HUES48 (cell line): ENCODE measurements at regions not wholly inside any gene's neighbourhood (a gene's known extent, or its start where the extent isn't known, plus 50 kb on each side); places are given as distances from the start of the nearest gene placed in this dataset.
"Not testable (repeated sequence)": the region's sequence is repeated elsewhere in the genome, so short reads cannot be mapped to it uniquely, and the experiment has no call there.

Source experiments
- H3K27ac ChIP-seq: one replicate; pipeline ENCODE4 v1.7.0; 2013; ENCODE audit warnings: low read depth, low read length, inconsistent platforms
- H3K27me3 ChIP-seq: 2 replicates; pipeline ENCODE4 v1.6.1; 2013; ENCODE audit warnings: mild to moderate bottlenecking, low read length; ENCODE audit not compliant: control insufficient read depth, insufficient read depth
- H3K36me3 ChIP-seq: 2 replicates; pipeline ENCODE4 v1.6.1; 2013; ENCODE audit warnings: low read length; ENCODE audit not compliant: control insufficient read depth, insufficient read depth
- H3K4me1 ChIP-seq: 2 replicates; pipeline ENCODE4 v1.6.1; 2013; ENCODE audit warnings: mild to moderate bottlenecking, low read length; ENCODE audit not compliant: control insufficient read depth, insufficient read depth
- H3K4me3 ChIP-seq: 2 replicates; pipeline ENCODE4 v1.5.1; 2013; ENCODE audit warnings: mild to moderate bottlenecking, low read depth, low read length
- H3K9ac ChIP-seq: 2 replicates; pipeline ENCODE4 v1.6.1; 2013; ENCODE audit warnings: mild to moderate bottlenecking, low read depth, low read length, moderate library complexity
- H3K9me3 ChIP-seq: 2 replicates; pipeline ENCODE4 v1.6.1; 2013; ENCODE audit warnings: low read length; ENCODE audit not compliant: control insufficient read depth, insufficient read depth

- Histone ChIP-seq H3K4me3 (no peak overlapping the region), H3K27ac (no peak overlapping the region), H3K9me3 (no peaks in the 10 kb centered on the region), H3K36me3 (no peaks in the 10 kb centered on the region), H3K9ac (no peak overlapping the region), H3K4me1 (no peaks in the 10 kb centered on the region), H3K27me3 (no peaks in the 10 kb centered on the region)
These were observed 219.2 kb downstream of the FGFR2 start for GRCh38 chr10:121379013-121379412.

- Histone ChIP-seq H3K9ac (no peak overlapping the region), H3K27ac (no peak overlapping the region), H3K36me3 (no peaks in the 10 kb centered on the region), H3K4me1 (no peaks in the 10 kb centered on the region), H3K9me3 (no peaks in the 10 kb centered on the region), H3K4me3 (no peak overlapping the region), H3K27me3 (no peaks in the 10 kb centered on the region)
These were observed 218.0 kb downstream of the FGFR2 start for GRCh38 chr10:121380211-121380610.

DNA sequence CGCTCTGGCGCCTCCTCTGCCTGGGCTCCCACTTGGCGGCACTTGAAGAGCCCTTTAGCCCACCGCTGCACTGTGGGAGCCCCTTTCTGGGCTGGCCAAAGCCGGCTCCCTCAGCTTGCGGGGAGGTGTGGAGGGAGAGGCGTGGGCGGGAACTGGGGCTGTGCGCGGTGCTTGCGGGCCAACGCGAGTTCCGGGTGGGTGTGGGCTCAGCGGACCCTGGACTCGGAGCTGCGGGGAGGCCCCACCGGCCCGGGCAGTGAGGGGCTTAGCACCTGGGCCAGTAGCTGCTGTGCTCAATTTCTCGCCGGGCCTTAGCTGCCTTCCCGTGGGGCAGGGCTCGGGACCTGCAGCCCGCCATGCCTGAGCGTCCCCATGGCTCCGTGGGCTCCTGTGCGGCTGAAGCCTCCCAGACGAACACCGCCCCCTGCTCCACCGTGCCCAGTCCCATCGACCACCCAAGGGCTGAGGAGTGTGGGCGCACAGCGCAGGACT is 216.2 kb downstream of the FGFR2 start:
- H3K4me3 ChIP-seq, H3K27me3 ChIP-seq, H3K9me3 ChIP-seq, H3K4me1 ChIP-seq, H3K9ac ChIP-seq, H3K36me3 ChIP-seq, H3K27ac ChIP-seq: not testable (repeated sequence)

GRCh38 chr10:121385136-121385535 is 213.1 kb downstream of the FGFR2 start:
- Histone ChIP-seq H3K27me3 (no peaks in the 10 kb centered on the region), H3K36me3 (no peaks in the 10 kb centered on the region), H3K9ac (no peak overlapping the region), H3K4me3 (no peak overlapping the region), H3K9me3 (no peaks in the 10 kb centered on the region; the same call in 1 of the 2 replicates), H3K4me1 (no peaks in the 10 kb centered on the region), H3K27ac (no peak overlapping the region)

DNA sequence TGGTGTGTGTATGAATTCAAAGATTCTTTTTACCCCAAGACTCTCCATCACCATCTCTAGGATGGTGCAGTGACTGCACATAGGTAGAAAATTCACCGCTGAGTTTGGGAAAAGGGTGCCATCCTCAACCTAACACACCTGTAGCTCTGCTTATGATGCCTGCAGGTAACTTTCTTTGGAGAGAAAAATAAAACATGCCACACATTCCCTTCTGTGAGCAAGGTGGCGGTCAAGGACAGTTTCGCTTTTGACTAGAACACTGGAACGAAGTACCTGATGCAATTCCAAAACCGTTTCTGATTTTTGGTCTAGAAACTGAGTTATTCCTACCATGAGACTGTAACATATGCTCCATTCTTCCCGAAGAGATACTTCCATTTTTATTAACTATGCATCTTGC is 205.6 kb downstream of the FGFR2 start:
- Histone ChIP-seq H3K4me3 (no peak overlapping the region), H3K27ac (no peak overlapping the region), H3K27me3 (no peaks in the 10 kb centered on the region), H3K36me3 (no peaks in the 10 kb centered on the region), H3K9ac (no peak overlapping the region), H3K9me3 (no peaks in the 10 kb centered on the region; the same call in 1 of the 2 replicates), H3K4me1 (no peaks in the 10 kb centered on the region)

DNA sequence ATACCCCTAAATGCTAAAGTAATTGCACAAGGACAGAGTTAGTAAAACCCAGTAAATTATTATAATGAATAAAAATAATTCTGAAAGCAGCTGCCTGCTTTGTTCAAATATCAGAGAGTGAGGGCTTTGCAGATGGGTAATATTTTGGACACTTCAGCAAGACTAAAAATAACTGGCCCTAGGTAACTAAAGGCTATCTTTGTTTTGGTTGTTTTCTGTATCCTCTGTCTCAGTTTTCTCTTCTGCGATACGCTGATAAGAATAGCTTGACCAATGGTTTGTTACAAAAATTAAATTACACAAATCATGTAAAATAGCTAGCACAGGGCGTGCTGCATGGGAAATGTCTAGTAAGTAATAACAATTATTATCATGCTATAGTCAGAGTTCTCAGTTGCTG is 204.7 kb downstream of the FGFR2 start:
- no peak overlapping the region for H3K4me3 ChIP-seq
- H3K36me3 ChIP-seq: no peaks in the 10 kb centered on the region
- H3K4me1 ChIP-seq: no peaks in the 10 kb centered on the region
- H3K27ac ChIP-seq: no peak overlapping the region
- H3K27me3 ChIP-seq: no peaks in the 10 kb centered on the region
- no peak overlapping the region for H3K9ac ChIP-seq
- no peaks in the 10 kb centered on the region; the same call in 1 of the 2 replicates for H3K9me3 ChIP-seq

- H3K4me3 ChIP-seq, H3K27ac ChIP-seq, H3K9me3 ChIP-seq, H3K9ac ChIP-seq, H3K36me3 ChIP-seq, H3K4me1 ChIP-seq, H3K27me3 ChIP-seq: not testable (repeated sequence)
These were observed 197.7 kb downstream of the FGFR2 start for GRCh38 chr10:121400507-121400906.

DNA sequence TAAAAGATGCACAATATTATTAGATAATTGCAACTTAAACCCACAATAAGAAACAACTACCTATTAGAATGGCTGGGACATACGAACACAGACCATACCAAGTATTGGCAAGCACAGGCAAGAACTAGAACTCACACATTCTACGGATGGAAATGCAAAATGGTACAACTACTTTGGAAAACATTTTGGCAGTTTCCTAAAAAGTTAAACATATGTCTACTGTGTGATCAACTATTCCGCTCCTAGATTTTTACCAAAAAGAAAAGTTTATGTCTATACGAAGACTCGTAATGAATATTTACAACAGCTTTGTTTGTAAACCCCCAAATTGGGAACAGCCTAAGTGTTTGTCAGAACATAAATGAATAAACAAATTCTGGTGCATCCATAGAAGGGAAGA is 194.7 kb downstream of the FGFR2 start:
- Histone ChIP-seq H3K27ac (no peak overlapping the region), H3K4me1 (no peaks in the 10 kb centered on the region), H3K4me3 (no peak overlapping the region), H3K9ac (no peak overlapping the region), H3K27me3 (no peaks in the 10 kb centered on the region), H3K9me3 (no peaks in the 10 kb centered on the region), H3K36me3 (no peaks in the 10 kb centered on the region)

- no peaks in the 10 kb centered on the region for H3K36me3 ChIP-seq
- no peaks in the 10 kb centered on the region for H3K4me1 ChIP-seq
- no peaks in the 10 kb centered on the region for H3K27me3 ChIP-seq
- H3K27ac ChIP-seq: no peak overlapping the region
- no peaks in the 10 kb centered on the region for H3K9me3 ChIP-seq
- no peak overlapping the region for H3K9ac ChIP-seq
- H3K4me3 ChIP-seq: no peak overlapping the region
These were observed 193.6 kb downstream of the FGFR2 start for GRCh38 chr10:121404611-121405010.

DNA sequence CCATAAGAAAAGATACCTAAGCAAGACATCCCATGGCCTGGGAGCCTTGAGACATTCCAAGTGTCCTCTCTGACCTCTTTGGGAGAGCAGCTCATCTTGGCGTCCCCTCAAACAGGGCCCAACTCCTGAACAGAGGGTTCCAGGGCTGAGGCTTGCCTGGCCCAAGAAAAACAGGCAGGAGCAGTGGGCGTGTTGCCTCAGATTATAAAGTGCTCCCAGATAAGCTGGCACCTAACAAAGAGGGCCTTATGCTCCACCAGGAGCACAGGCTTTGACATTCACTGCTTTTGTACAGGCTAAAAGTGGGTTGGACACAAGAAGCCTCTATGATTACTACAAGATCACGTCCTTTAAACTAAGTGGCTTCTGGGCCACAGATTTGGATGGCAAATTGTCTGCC is 193.1 kb downstream of the FGFR2 start:
- Histone ChIP-seq H3K36me3 (no peaks in the 10 kb centered on the region), H3K27me3 (no peaks in the 10 kb centered on the region)

DNA sequence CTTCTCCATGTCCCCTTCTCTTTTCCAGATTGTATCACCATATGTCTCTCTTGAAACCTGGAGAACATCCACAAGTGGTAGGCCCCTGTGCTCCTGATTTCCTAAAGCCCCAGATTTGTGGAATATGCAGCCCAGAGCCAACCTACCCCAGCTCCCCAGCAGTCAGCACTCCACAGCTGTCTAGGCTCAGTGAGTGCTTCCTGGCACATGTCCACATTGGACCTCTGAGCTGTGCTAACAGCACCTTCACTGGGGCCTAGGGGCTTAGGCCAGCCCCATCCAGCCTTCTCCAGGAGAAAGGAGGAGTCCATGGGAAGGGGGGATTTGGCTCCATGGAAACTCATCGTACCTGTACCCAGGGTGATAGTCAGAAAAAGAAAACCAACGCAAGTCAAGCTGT is 192.7 kb downstream of the FGFR2 start:
- Histone ChIP-seq H3K4me3 (no peak overlapping the region), H3K4me1 (no peaks in the 10 kb centered on the region), H3K36me3 (no peaks in the 10 kb centered on the region), H3K27me3 (no peaks in the 10 kb centered on the region), H3K27ac (no peak overlapping the region), H3K9me3 (no peaks in the 10 kb centered on the region), H3K9ac (no peak overlapping the region)

More for the DNA sequence above, 193.1 kb downstream of the FGFR2 start:
- Histone ChIP-seq H3K4me3 (no peak overlapping the region), H3K9ac (no peak overlapping the region), H3K9me3 (no peaks in the 10 kb centered on the region), H3K27ac (no peak overlapping the region), H3K4me1 (no peaks in the 10 kb centered on the region)

DNA sequence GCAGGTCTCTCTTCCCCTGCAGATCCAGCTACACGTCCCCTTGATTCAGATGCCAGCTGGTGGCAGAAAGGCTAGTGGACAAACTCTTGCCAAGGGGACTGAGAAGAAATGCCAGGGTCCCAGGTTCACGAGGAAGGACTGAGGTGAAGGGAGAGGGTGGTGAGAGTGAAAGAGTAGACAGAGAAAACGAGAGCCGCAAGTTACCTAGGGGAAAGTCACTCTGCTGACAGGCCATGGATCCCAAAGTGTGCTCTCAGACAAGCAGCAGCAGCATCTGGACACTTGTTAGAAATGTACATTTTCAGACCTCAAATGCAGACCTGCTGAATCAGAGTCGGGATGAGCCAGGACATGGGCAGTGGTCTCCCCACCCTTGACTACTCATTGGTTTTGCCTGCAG is 192.3 kb downstream of the FGFR2 start:
- H3K4me3 ChIP-seq: no peak overlapping the region
- H3K4me1 ChIP-seq: no peaks in the 10 kb centered on the region
- H3K27me3 ChIP-seq: no peaks in the 10 kb centered on the region
- H3K9me3 ChIP-seq: no peaks in the 10 kb centered on the region
- H3K9ac ChIP-seq: no peak overlapping the region
- H3K36me3 ChIP-seq: no peaks in the 10 kb centered on the region
- no peak overlapping the region for H3K27ac ChIP-seq
